Neural progenitor cell (in vitro differentiated cells): ENCODE measurements at regions not wholly inside any gene's neighbourhood (a gene's known extent, or its start where the extent isn't known, plus 50 kb on each side); places are given as distances from the start of the nearest gene placed in this dataset.

Experiments
- DNase-seq: peaks from one replicate; pipeline ENCODE4 v3.0.0-alpha.2; 2016; ENCODE audit warnings: low spot score
- H2AFZ ChIP-seq: fragments of 200-600 bp; sonication (generic); replicated peaks from 2 replicates; pipeline ENCODE4 v1.6.1; 2016; ENCODE audit warnings: antibody characterized with exemption
- H3F3A ChIP-seq: fragments of 200-600 bp; sonication (generic); 2 replicates; pipeline ENCODE4 v1.6.1; 2016; ENCODE audit warnings: antibody characterized with exemption, low read depth
- H3K27ac ChIP-seq: fragments of 200-600 bp; sonication (generic); 2 replicates; pipeline ENCODE4 v1.5.1; 2016; ENCODE audit warnings: mild to moderate bottlenecking
- H3K27me3 ChIP-seq: fragments of 200-600 bp; sonication (generic); 2 replicates; pipeline ENCODE4 v1.6.1; 2016; ENCODE audit warnings: mild to moderate bottlenecking, moderate library complexity
- H3K36me3 ChIP-seq: fragments of 200-600 bp; sonication (generic); 2 replicates; pipeline ENCODE4 v1.5.1; 2016
- H3K4me1 ChIP-seq: fragments of 200-600 bp; sonication (generic); 2 replicates; pipeline ENCODE4 v1.6.1; 2016; ENCODE audit warnings: mixed run types
- H3K4me2 ChIP-seq: fragments of 200-600 bp; sonication (generic); 2 replicates; pipeline ENCODE4 v1.6.1; 2016
- H3K4me3 ChIP-seq: fragments of 200-600 bp; sonication (generic); 2 replicates; pipeline ENCODE4 v1.5.1; 2016
- H3K79me2 ChIP-seq: fragments of 200-600 bp; sonication (generic); 2 replicates; pipeline ENCODE4 v1.6.1; 2016; ENCODE audit warnings: low read depth
- H3K9ac ChIP-seq: fragments of 200-600 bp; sonication (generic); 2 replicates; pipeline ENCODE4 v1.6.1; 2016
- H3K9me3 ChIP-seq: fragments of 200-600 bp; sonication (generic); 2 replicates; pipeline ENCODE4 v1.5.1; 2016; ENCODE audit warnings: low read depth
- H4K20me1 ChIP-seq: fragments of 200-600 bp; sonication (generic); 2 replicates; pipeline ENCODE4 v1.6.1; 2016; ENCODE audit warnings: low read depth
- H3K27ac Mint-ChIP-seq: 3 replicates; pipeline ENCODE4 v1.8.0; 2021; ENCODE audit warnings: mixed read lengths
- H3K27me3 Mint-ChIP-seq: 2 replicates; pipeline ENCODE4 v1.8.0; 2022; ENCODE audit warnings: low read depth, mild to moderate bottlenecking, inconsistent platforms, moderate library complexity, mixed read lengths; ENCODE audit not compliant: insufficient read depth
- H3K36me3 Mint-ChIP-seq: 3 replicates; pipeline ENCODE4 v1.8.0; 2021; ENCODE audit warnings: mixed read lengths
- H3K4me1 Mint-ChIP-seq: 3 replicates; pipeline ENCODE4 v1.8.0; 2021; ENCODE audit warnings: mixed read lengths
- H3K4me3 Mint-ChIP-seq: 3 replicates; pipeline ENCODE4 v1.8.0; 2021; ENCODE audit warnings: mild to moderate bottlenecking, moderate library complexity, mixed read lengths
- H3K9me3 Mint-ChIP-seq: 3 replicates; pipeline ENCODE4 v1.8.0; 2020; ENCODE audit warnings: mixed read lengths
- CTCF ChIP-seq: fragments of 200-600 bp; sonication (generic); IDR thresholded peaks from 2 replicates; pipeline ENCODE4 v1.5.1; 2017; ENCODE audit warnings: antibody characterized with exemption, mild to moderate bottlenecking
- EZH2 ChIP-seq: fragments of 200-600 bp; sonication (generic); IDR thresholded peaks from 2 replicates; pipeline ENCODE4 v1.6.1; 2017; ENCODE audit warnings: antibody characterized with exemption, mild to moderate bottlenecking, moderate library complexity
- EZH2phosphoT487 ChIP-seq: fragments of 200-600 bp; sonication (generic); IDR thresholded peaks from 2 replicates; pipeline ENCODE4 v1.6.1; 2017; ENCODE audit warnings: antibody characterized with exemption

DNA sequence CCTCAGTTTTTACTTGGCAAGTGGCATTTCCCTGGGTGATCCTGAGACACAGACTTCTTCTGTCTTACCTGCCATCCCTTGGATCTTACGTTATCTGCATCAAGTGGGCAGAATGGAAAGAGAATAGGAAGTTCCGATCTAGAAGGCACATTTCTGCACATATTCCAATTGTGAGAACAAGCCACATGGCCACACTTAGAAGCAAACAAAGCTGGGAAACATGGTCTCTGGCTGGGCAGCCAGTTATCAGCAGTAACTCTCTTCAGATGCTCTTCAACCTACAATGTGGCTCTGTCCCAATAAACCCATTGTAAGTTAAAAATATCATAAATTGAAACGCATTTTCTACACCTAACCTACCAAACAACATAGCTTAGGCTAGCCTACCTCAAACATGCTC lies 67.3 kb upstream of the CCN6 start:
- Histone ChIP-seq H3F3A (no peaks in the 10 kb centered on the region), H4K20me1 (no peaks in the 10 kb centered on the region), H3K9me3 (no peaks in the 10 kb centered on the region), H3K27me3 (no peaks in the 10 kb centered on the region), H3K79me2 (no peaks in the 10 kb centered on the region), H3K4me3 (no peak overlapping the region), H3K36me3 (no peaks in the 10 kb centered on the region), H2AFZ (no peak overlapping the region), H3K4me2 (no peak overlapping the region), H3K4me1 (peaks cover 6% of the 10 kb centered on the region), H3K9ac (no peak overlapping the region), H3K27ac (no peak overlapping the region)
- peaks cover 2% of the 10 kb centered on the region for H3K27me3 Mint-ChIP-seq
- no peak overlapping the region for H3K4me3 Mint-ChIP-seq
- no peak overlapping the region for H3K27ac Mint-ChIP-seq
- no peak for TF ChIP-seq EZH2phosphoT487
- TF ChIP-seq CTCF: no peak
- no peak for TF ChIP-seq EZH2
- H3K9me3 Mint-ChIP-seq: no peaks in the 10 kb centered on the region
- no peaks in the 10 kb centered on the region for H3K36me3 Mint-ChIP-seq
- no peak for DNase-seq
- H3K4me1 Mint-ChIP-seq: peaks cover 12% of the 10 kb centered on the region

DNA sequence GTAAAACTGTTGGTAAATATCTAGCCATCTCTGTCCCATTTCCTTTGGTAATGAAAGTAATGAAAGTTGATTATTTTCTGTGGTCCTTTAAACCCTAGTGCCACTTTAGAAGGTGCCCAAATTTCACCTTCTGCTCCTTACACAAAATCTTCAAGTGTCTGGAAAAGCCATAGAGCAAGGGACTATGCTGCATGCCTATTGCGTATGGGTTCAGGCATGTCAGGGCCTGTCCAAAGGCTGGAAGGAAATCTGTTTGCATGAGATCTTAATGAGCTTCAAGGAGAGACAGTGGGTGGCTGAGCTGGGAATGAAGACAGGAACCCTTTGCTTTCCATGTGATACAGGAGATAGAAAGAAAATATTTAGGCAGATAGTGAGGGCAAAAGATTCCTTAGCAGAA lies 66.6 kb upstream of the CCN6 start:
- H3K27me3 ChIP-seq: no peaks in the 10 kb centered on the region
- no peak overlapping the region for H3K4me3 ChIP-seq
- H3K27ac Mint-ChIP-seq: no peak overlapping the region
- no peak overlapping the region for H3K4me3 Mint-ChIP-seq
- no peak overlapping the region for H2AFZ ChIP-seq
- no peak overlapping the region for H3K9ac ChIP-seq
- H3K4me1 Mint-ChIP-seq: peaks cover 12% of the 10 kb centered on the region
- no peak overlapping the region for H3K4me2 ChIP-seq
- no peaks in the 10 kb centered on the region for H3K79me2 ChIP-seq
- no peak for TF ChIP-seq CTCF
- TF ChIP-seq EZH2: no peak
- no peak for TF ChIP-seq EZH2phosphoT487
- no peak overlapping the region for H3K27ac ChIP-seq
- peaks cover 2% of the 10 kb centered on the region for H3K27me3 Mint-ChIP-seq
- H3K36me3 ChIP-seq: no peaks in the 10 kb centered on the region
- no peak for DNase-seq
- no peaks in the 10 kb centered on the region for H3K36me3 Mint-ChIP-seq
- H3K9me3 ChIP-seq: no peaks in the 10 kb centered on the region
- H3K4me1 ChIP-seq: peaks cover 6% of the 10 kb centered on the region
- H4K20me1 ChIP-seq: no peaks in the 10 kb centered on the region
- H3K9me3 Mint-ChIP-seq: no peaks in the 10 kb centered on the region
- no peaks in the 10 kb centered on the region for H3F3A ChIP-seq

GRCh38 chr6:111988926-111989325 lies 65.0 kb upstream of the CCN6 start:
- Mint-ChIP-seq H3K9me3 (no peaks in the 10 kb centered on the region), H3K36me3 (no peaks in the 10 kb centered on the region), H3K27me3 (peaks cover 1% of the 10 kb centered on the region), H3K4me1 (peaks cover 12% of the 10 kb centered on the region), H3K27ac (no peak overlapping the region), H3K4me3 (no peak overlapping the region)
- Histone ChIP-seq H3K79me2 (no peaks in the 10 kb centered on the region), H3K27me3 (no peaks in the 10 kb centered on the region), H3K4me1 (peaks cover 6% of the 10 kb centered on the region), H4K20me1 (no peaks in the 10 kb centered on the region), H3K9me3 (no peaks in the 10 kb centered on the region), H2AFZ (no peak overlapping the region), H3F3A (no peaks in the 10 kb centered on the region), H3K36me3 (no peaks in the 10 kb centered on the region), H3K4me2 (no peak overlapping the region), H3K9ac (no peak overlapping the region), H3K27ac (no peak overlapping the region), H3K4me3 (no peak overlapping the region)
- TF ChIP-seq EZH2 (no peak), EZH2phosphoT487 (no peak), CTCF (no peak)
- DNase-seq: no peak

DNA sequence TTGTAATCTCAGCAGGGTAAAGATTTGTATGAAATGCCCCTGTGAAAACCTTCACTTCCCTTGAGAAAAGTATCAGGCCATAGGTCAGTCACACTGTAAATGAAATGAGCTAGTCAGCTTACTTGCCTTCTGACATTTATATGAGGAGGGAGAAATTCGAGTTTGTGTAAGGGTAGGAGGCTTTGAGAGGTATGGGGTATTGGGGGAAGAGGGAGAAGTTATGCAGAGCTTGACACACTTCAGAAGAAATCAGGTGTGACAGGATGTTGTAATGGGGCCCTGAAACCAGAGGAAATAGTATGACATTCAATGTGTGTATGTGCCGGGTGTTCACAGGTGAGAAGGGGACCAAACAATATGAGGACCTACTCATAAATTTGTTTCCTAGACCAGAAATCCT lies 64.2 kb upstream of the CCN6 start:
- TF ChIP-seq CTCF: no peak
- no peak for TF ChIP-seq EZH2phosphoT487
- no peak for TF ChIP-seq EZH2
- Mint-ChIP-seq H3K27me3 (no peaks in the 10 kb centered on the region), H3K4me3 (no peak overlapping the region), H3K27ac (no peak overlapping the region), H3K36me3 (no peaks in the 10 kb centered on the region), H3K4me1 (peaks cover 12% of the 10 kb centered on the region), H3K9me3 (peaks cover 4% of the 10 kb centered on the region)
- DNase-seq: no peak
- Histone ChIP-seq H2AFZ (no peak overlapping the region), H3F3A (no peaks in the 10 kb centered on the region), H3K36me3 (no peaks in the 10 kb centered on the region), H3K4me1 (peaks cover 6% of the 10 kb centered on the region), H3K4me3 (no peak overlapping the region), H3K9me3 (no peaks in the 10 kb centered on the region), H3K27ac (no peak overlapping the region), H4K20me1 (no peaks in the 10 kb centered on the region), H3K9ac (no peak overlapping the region), H3K27me3 (no peaks in the 10 kb centered on the region), H3K4me2 (no peak overlapping the region), H3K79me2 (no peaks in the 10 kb centered on the region)
